Renal cortical epithelial cell (primary cell): ENCODE measurements at regions not wholly inside any gene's neighbourhood (a gene's known extent, or its start where the extent isn't known, plus 50 kb on each side); places are given as distances from the start of the nearest gene placed in this dataset.
"Not testable (repeated sequence)": the region's sequence is repeated elsewhere in the genome, so short reads cannot be mapped to it uniquely, and the experiment has no call there.

Experiments
- DNase-seq: peaks from one replicate; pipeline ENCODE4 v3.0.0-alpha.2; 2011; ENCODE audit warnings: low read depth

DNA sequence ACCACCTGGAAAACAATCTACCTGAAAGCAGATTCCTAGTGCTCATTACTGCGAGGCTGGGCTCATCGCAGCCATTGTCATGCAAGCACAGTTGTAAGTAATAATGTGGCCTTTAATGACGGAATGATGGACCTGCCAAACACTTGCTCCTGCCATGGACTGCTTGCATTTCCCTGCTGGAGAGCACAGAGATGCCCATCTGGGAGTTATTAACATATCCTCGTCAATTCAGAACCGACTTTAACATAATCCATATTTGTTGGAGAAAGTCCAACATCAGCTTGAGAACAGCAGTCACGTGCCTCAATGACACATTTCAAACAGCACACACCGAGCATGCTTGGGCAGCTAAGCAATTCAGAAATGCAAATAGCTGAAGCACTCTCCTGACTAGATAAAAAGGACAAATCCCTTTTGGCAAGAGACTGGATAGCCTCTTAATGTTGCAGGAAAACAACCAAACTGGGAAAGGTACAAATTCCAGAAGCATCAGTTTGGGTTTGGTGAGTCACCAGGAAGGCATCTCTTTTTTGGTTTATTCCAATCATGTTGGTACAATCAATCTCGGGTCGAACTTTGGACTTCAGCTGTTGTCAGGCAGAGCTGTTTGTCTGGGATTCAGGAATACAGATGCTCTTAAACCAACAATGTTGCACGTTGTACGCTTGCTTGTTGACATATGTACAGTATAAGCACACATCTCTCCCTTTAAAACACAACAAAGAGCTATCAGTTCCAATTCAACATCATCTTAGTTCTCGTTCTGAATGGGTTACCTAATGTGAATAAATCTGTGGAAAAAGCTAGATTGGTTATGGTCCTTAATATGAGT, 395.8 kb downstream of the LNPK start:
- DNase-seq = no peak

- no peak for DNase-seq
Observed at GRCh38 chr2:175605640-175606009, 396.4 kb downstream of the LNPK start.

DNA sequence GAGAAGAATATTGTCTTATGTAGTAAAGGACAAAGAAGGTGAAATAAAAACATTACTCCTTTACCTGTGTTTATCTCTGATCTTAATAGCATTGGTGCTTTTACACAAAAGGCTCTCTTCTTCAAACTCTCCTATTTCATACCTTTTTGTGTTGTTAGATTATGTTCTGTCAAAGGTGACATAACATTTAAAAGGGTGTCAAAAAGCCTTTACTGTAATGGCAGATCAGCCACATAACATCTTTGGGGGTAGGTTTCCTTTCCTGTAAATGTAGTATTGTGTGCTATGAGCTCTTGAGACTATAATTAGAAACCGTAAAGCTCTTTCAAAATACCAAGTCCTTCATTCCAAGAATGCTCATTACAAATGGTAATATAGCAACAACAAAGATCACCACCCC, 400.1 kb downstream of the LNPK start:
- DNase-seq = no peak

GRCh38 chr2:175599966-175600831, 401.9 kb downstream of the LNPK start:
- peak; percentile 34 for DNase-seq

DNA sequence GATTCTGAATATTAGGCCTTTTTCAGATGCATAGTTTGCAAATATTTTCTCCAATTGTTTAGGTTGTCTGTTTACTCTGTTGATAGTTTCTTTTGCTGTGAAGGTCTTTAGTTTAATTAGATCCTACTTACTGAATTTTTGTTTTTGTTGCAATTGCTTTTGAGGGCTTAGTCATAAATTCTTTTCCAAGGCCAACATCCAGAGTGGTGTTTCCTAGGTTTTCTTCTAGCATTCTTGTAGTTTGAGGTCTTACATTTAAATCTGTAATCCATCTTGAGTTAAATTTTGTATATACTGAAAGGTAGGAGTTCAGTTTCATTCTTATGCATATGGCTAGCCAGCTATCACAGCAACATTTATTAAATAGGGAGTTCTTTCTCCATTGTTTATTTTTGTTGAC, 404.8 kb downstream of the LNPK start:
- no peak for DNase-seq

DNA sequence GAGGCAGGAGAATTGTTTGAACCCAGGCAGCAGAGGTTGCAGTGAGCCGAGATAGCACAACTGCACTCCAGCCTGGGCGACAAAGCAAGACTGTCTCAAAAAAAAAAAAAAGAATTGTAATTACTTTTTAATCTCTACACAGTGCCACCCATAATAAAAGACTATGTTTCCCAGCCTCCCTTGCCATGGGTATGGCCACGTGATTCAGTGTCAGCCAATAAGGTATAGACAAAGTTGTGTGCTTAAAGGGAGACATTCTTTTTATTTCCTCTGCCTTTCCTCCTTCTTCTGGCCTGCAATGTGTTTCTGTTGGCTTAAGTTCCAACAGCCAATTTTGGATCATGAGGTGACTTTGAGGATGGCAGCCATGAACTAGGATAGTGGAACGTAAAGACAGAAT, 406.9 kb downstream of the LNPK start:
- DNase-seq = no peak

DNA sequence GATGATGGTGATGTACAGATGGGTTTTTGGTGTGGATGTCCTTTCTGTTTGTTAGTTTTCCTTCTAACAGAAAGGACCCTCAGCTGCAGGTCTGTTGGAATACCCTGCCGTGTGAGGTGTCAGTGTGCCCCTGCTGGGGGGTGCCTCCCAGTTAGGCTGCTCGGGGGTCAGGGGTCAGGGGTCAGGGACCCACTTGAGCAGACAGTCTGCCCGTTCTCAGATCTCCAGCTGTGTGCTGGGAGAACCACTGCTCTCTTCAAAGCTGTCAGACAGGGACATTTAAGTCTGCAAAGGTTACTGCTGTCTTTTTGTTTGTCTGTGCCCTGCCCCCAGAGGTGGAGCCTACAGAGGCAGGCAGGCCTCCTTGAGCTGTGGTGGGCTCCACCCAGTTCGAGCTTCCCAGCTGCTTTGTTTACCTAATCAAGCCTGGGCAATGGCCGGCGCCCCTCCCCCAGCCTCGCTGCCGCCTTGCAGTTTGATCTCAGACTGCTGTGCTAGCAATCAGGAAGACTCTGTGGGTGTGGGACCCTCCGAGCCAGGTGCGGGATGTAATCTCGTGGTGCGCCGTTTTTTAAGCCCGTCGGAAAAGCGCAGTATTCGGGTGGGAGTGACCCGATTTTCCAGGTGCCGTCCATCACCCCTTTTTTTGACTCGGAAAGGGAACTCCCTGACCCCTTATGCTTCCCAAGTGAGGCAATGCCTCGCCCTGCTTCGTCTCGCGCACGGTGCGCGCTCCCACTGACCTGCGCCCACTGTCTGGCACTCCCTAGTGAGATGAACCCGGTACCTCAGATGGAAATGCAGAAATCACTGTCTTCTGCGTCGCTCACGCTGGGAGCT, 408.2 kb downstream of the LNPK start:
- DNase-seq = not testable (repeated sequence)

DNA sequence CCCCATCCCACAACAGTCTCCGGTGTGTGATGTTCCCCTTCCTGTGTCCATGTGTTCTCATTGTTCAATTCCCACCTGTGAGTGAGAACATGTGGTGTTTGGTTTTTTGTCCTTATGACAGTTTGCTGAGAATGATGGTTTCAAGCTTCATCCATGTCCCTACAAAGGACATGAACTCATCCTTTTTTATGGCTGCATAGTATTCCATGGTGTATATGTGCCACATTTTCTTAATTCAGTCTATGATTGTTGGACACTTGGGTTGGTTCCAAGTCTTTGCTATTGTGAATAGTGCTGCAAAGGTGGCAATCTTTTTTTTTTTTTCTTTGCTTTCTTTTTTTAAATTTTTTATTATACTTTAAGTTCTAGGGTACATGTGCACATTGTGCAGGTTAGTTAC, 406.7 kb upstream of the ATP5MC3 start:
- not testable (repeated sequence) for DNase-seq

- no peak for DNase-seq
Observed at GRCh38 chr2:175585496-175585895, 404.0 kb upstream of the ATP5MC3 start.

- DNase-seq = no peak
Observed at GRCh38 chr2:175580652-175581051, 399.1 kb upstream of the ATP5MC3 start.

- DNase-seq = no peak
Observed at GRCh38 chr2:175579646-175580045, 398.1 kb upstream of the ATP5MC3 start.

DNA sequence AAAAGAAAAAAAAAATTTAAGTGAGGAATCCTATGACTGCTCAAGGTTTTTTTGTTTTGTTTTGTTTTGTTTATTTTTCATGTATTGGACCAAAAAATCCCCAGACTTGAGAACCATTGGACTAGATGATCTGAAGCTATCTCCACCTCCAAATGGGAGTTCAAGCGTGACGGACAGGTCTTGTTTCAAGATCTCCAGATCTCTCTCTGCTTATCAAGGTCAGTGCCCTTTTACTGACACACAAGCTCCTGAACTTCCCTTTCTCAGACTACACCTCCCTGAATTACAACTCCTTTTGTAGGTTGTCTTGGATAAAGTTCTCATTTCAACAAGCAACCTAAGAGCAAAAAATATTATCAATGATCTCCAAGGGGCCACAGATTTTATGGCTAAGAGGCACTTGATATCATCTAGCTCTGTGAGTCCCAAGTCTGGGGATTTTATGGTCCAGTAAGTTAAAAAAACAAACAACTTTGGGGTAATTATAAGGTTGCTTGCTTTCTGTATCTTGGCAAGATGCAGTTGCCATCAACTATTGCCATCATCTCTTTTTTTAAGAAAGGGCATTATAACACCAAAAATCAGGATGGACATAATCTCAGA, 396.0 kb upstream of the ATP5MC3 start:
- DNase-seq = no peak

GRCh38 chr2:175576875-175577274, 395.4 kb upstream of the ATP5MC3 start:
- no peak for DNase-seq

DNA sequence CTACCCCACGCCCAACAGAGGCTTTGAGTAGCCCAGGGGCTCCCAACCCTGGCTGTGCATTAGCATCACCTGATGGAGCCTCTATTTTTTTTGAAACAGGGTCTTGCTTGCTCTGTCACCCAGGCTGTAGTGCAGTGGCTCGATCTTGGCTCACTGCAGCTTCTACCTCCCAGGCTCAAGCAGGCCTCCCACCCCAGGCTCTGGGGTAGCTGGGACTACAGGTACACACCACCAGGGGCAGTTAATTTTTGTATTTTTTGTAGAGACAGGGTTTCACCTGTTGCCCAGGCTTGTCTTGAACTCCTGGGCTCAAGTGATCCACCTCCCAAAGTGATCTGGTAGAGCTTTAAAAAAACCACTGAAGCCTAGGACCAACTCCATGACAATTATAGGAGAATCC, 394.8 kb upstream of the ATP5MC3 start:
- DNase-seq = no peak

GRCh38 chr2:175575346-175576258, 394.1 kb upstream of the ATP5MC3 start:
- DNase-seq = no peak

- no peak for DNase-seq
Observed at GRCh38 chr2:175574069-175574468, 392.6 kb upstream of the ATP5MC3 start.

DNA sequence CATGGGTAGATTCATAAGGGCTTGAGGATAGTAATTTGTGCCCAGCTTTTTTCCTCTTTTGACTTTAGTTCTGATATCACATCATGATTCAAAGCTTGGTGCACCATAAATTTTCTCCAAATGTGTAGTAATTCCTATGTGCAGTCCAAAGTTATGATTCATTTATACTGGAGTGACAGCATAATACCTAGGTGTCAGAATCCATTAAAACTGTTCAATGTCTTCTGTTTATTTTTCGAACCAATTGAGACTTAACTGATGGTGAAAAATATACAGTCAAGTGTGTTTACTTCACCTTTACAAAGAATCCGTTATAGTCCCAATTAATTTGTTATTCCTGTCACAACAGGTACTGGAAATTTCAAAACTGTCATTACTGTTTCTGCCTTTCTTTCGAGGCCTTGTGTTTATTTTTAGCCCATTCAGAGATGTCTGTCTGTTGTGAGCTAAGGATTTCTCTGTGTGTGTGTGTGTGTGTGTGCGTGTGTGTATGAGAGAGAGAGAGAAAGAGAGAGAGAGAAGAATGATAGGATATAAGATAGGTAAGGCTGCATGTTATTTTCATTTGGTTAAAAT, 389.7 kb upstream of the ATP5MC3 start:
- no peak for DNase-seq

DNA sequence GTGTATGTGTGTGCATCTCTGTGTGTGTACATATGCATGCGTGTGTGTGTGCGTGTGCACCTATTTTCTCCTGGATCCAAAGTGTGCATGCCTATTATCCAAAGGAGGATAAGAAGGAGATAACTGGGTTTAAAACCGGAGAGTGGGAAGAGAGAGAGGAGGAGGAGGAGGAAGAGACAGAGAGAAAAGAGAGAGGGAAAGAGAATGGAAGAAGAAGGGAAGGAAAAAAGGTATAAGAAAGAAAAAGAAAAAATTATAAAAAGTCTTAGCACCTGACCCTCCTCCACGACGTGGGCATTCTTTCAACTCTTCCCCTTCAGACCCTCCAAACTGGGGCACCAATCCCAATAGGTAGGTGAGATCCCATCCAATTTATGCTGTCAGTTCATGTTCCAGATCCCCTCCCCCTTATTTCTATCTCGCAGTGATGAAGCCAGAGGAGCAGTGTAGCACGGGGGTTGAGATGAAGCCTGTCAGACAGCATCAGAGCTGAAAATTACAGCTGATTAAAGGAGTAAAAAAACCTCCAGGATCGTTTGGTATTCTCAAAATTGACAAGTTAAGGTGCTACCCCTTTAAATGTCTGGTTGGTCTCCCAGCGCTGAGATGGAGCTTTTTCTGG, 386.7 kb upstream of the ATP5MC3 start:
- no peak for DNase-seq

DNA sequence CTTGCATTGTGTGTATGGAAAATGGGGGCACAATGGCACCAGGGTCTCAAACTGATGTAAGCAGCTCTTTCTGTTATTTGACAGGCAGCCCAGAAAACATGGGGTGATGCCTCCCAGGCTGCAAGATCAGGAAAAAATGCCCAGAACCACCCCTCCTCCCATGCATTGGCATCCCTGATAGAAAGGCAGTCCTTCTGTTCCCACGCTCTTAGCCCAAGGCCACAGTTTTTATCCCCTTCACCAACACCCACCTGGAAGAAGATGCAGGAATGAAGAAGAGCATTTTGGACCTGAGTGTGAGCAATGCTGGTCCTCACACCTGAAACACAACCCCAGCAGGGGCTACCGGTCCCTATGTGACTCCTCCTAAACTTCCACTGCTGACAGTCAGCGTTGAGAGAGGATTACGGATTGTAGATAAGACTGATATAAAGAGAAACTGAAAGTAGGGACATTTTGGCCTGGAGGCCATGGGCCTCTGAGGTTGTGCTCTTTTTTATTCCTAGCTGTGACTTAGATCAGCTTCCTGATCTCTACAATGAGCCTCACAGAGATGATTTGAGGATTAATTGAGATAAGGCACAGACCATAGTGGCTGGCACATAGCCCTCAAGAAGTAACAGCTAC, 386.0 kb upstream of the ATP5MC3 start:
- DNase-seq = no peak
